HG03095 (cell line): ENCODE measurements at regions not wholly inside any gene's neighbourhood (a gene's known extent, or its start where the extent isn't known, plus 50 kb on each side); places are given as distances from the start of the nearest gene placed in this dataset.

Experiments
- ATAC-seq: cut with Tn5 transposase; IDR thresholded peaks from one replicate; pipeline ENCODE4 v1.9.1; 2021; ENCODE audit warnings: moderate library complexity; ENCODE audit not compliant: unreplicated experiment

GRCh38 chr5:4212981-4213819 lies 617.6 kb downstream of the IRX1 start:
- no peak for ATAC-seq

GRCh38 chr5:4215143-4215542 lies 619.5 kb downstream of the IRX1 start:
- ATAC-seq: no peak

DNA sequence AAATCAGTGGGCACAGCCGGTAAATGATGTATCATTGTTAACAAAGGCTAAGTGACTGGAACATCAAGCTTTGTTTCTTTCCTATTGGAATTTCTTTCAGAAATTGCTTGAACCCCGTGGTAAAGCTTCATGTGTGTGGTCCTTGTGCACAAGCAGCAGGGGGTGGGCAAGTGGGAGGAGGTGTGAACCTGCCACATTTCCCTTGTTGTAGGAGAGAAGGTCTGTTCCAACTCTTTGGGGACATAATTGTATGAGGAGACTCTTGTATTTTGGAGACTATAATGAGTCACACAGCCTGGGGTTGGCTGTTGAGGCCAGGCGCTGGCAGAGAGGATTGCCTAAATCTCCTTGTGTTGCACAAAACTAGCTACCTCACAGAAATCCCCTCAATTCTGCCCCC lies 620.5 kb downstream of the IRX1 start:
- no peak for ATAC-seq

GRCh38 chr5:4220016-4220415 lies 624.4 kb downstream of the IRX1 start:
- no peak for ATAC-seq

- ATAC-seq: no peak
Observed at GRCh38 chr5:4221048-4221447, 625.4 kb downstream of the IRX1 start.

DNA sequence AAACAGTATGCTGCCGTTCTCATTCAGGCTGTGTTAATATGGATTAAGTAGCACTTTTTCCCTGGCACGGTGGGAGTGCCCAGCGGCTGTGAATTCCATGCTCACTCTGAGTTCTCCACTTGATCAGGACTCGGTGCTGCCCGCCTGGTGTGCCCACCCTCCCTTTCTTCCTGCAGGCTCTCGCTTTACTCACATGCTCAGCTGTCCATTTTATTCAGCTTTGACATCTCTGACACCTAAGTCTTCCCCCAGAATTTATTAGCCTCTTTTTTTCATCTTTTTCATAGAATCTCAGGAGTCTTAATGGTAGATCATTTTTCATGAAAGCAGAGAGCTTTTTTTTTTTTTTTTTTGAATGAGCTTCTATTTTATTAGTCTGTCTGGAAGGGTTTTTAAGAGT lies 626.5 kb downstream of the IRX1 start:
- no peak for ATAC-seq

DNA sequence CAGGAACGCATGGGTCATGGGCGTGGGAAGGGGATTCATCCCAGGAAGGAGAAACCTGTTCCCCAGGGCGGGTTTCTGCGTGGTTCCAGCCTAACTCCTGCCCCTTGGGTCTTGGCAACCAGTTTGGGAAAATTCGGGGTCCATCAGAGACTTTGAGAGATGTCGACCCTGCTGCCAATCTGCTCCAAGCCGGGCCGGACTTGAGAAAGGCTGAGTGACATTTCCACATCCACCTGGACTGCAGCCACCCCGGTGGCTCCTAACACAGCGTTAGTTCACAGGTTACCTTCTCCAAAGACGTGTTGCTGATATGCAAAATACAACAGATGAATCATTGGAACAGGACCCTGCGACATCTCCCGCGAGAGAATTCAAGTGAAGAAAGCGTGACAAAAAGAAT lies 627.2 kb downstream of the IRX1 start:
- ATAC-seq: no peak

DNA sequence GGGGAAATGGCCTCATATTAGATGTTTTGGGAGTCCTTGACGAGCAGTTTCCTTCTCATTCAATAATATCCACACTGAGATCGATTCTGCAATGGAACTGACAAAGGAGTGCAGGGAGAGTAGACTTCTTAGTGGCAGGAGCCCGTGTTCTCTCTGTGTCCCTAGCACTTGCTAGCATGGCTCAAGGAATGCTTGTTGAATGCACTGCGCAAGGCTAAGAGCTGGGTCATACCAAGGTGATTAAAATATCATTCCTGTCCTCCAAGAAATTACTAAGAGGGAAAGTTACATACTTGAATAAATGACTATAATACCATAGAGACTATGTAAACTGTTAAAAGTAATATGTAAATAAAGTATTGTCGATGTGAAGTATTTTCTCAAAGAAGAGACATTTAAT lies 630.1 kb downstream of the IRX1 start:
- no peak for ATAC-seq

GRCh38 chr5:4226565-4226964 lies 630.9 kb downstream of the IRX1 start:
- ATAC-seq: no peak

DNA sequence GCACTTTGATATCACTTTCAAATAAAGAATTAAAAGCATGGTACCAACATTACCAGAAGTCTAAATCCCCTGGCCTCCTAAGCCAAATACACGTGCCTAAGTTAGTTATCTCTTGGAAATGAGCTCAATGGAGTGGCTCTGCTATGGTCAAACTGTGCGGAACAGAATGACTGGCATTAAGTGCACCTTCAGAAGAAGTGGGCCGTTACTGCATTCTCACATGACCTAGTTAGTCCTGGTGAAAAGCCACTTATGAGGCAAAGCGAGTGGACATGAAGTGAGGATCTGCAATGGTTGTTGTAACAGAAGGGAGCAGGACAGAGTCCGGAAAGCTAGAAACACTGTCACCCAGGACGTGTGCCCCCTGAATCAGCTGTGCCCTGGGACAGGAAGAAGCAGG lies 633.1 kb downstream of the IRX1 start:
- ATAC-seq: no peak

DNA sequence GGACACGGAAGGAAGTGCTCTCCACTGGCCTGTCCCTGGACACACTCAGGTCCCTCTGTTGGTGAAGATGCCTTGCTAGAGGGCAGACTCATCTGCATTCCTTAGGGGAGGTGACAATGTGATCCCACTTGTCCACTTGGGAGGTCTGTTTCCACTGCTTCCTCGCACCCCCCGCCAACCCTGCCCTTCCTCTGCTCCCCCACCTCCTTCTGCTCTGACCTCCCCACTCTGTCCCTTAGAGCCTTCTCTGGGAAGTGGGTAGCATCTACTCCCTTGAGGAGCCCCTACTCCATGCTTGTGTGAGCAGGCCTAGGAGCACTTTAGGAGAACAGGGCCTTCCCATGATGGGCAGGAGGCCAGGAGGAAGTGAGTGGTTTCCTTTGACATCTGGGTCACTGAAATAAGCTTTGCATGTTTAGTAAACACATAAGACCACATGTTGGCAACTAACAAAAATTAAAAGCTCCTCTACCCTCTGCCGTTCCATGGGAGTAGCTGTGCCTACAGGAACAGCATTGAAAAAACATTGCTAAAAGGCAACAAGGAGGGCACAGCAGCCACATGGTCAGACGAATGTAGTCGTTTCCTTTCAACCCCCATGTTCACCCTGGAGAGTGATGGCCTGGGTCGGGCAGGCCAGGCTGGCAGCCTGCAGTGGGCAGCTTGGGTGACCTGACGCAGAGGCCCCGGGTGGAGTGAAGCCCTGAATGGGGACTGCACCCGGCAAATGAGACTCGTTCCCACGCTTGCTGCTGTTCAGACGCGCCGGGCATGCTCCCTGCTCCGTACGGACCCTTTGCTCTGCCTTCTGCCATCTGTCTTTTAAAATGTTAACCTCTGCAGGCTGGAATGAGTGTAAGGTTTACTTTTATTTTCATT lies 634.0 kb downstream of the IRX1 start:
- ATAC-seq: no peak

DNA sequence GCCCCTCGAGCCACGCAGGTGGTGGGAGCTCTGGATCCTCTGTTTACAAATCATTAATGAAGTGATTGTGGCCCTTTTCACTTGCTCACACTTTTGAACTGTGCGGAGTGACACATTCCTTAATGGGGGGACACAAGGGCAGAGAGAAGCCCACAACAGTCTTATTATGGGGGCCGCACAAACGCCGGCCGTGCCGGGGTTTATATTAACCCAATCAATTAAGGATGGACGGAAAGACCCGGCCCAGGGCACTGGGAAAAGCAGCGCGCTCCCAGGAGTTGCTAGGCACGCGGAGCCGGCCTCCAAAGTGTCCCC lies 634.8 kb downstream of the IRX1 start:
- no peak for ATAC-seq

- no peak for ATAC-seq
Observed at GRCh38 chr5:4230786-4231641, 635.4 kb downstream of the IRX1 start.

- no peak for ATAC-seq
Observed at GRCh38 chr5:4232084-4232483, 636.5 kb downstream of the IRX1 start.

- ATAC-seq: no peak
Observed at GRCh38 chr5:4233671-4234070, 638.0 kb downstream of the IRX1 start.

GRCh38 chr5:4243479-4244264 lies 648.0 kb downstream of the IRX1 start:
- ATAC-seq: no peak

- no peak for ATAC-seq
Observed at GRCh38 chr5:4244306-4244705, 648.7 kb downstream of the IRX1 start.

DNA sequence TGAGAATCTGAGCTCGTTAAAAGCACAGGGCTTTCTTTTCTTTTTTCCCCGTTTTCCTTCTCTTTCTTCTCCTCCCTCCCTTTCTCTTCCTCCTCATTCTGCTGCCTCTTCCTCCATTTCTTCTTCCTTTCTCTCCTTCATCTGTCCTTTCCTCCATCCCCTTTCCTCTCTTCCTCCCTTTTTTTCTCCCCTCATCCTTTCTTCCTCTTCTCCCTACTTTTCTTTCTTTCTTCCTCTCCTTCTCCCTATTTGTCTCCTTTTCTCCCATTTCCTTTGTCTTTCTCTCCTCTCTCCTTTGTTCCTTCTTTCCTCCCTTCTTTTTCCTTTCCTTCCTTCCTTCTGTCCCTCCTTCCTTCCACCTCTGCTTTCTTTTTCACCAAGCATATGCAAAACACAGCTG lies 649.4 kb downstream of the IRX1 start:
- ATAC-seq: no peak

- no peak for ATAC-seq
Observed at GRCh38 chr5:4245511-4245910, 649.9 kb downstream of the IRX1 start.

- ATAC-seq: no peak
Observed at GRCh38 chr5:4246447-4246846, 650.8 kb downstream of the IRX1 start.

DNA sequence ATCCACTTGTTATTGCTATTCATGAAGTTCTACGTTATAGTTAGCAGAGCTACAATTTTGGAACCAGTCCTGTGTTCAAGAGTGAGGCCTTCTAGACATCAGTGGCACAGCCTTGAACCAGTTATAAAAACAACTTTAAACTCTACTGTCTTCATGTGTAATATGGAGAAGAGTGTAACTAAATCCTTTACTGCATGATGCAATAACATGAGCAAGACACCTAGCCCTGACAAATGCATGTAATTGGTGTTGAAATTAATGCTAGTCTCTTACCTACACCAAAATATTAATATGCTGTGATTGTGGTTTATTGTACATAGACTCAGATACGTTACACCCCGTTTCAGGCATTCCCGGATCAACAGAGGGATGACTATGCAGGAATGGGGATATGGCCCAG lies 654.6 kb downstream of the IRX1 start:
- no peak for ATAC-seq
